ENCODE measurements at regions not wholly inside any gene's neighbourhood (a gene's known extent, or its start where the extent isn't known, plus 50 kb on each side); places are given as distances from the start of the nearest gene placed in this dataset.

DNA sequence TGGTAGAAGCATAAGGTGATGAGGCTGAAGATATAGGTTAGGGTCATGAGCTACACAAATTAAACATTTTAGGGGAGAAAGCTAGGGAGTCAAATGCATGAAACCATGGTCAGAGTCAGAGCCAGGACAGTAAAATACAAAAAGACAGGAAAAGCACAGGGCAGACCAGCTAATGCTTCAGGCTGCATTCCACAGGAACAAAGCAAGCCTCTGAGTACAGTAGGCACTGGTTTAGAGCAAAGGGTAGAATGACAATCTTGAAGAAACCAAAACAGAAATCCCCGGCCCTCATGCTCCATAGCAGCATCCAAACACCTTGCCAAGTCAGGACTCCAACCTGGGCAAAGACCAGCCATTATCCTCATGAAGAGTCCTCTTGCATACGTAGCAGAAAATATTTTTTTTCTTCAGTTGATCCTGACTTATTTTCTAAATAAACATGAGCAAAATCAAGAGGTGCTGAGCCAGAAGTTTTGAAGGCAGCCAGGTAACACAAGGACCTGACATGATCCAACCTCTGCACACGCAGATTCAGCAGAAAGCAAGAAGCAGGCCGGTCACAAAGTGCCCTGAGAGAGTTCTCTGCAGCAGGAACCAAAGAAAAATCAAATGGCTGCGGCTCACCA is 273.1 kb downstream of the TTLL7 start:
- DNase-seq (ENCODE audit: low spot score), result no peak

DNA sequence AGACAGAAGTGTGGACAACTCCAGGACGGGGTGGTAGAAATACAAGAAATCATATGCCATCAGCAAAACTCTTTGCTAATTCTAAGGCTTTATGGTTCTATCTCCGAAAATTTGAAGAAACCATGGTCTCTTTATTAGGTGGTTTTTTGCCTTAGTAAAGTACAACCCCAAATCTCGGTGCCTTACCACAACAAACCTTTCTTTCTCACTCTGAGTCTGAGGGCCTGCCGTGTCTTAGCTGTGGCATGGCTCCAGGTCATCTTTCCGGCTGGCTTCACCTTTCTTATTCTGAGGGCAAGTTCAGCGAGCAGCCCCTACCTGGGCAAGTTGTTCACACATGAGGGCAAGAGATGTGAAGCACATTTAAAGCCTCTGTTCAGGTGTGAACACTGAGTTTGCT is 280.6 kb downstream of the TTLL7 start:
- DNase-seq (ENCODE audit: low spot score), result no peak

DNA sequence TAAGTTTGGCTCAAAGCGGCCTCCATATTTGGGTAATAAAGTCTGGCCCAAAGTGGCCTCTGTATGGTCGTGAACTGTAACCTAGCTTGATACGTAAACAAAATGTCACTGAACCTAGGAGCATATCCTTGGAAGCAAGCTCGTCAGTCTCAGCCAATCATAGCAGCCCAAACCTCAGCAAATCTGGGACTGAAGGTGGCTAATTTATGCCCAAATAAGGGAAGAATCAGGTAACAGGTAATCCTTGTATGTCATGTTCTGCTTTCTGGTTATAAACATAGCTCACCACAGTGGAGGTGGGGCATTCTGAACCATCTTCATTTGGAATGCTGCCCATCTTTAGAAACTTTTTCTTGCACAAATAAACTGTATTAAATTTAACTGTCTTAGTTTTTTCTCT is 281.1 kb downstream of the TTLL7 start:
- no peak for DNase-seq (ENCODE audit: low spot score)

DNA sequence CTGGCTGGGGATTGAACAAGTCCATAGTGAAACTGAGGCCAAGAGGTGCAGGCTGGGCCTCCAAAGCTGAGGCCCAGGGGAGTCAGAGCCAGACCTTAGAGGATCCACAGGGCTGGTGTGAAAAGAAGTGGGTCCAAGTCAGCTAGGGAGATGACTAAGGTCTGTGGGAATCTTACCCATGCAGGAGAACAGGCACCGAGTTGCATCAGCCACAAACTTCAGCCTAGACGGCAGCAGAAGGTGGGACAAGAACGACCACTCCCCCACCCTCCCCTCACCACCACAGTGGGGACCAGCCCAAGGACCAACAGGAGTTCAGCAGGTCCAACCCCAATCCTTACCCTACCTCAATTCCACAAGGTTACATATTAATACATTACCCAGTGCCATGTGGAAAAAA is 282.3 kb downstream of the TTLL7 start:
- no peak for DNase-seq (ENCODE audit: low spot score)

DNA sequence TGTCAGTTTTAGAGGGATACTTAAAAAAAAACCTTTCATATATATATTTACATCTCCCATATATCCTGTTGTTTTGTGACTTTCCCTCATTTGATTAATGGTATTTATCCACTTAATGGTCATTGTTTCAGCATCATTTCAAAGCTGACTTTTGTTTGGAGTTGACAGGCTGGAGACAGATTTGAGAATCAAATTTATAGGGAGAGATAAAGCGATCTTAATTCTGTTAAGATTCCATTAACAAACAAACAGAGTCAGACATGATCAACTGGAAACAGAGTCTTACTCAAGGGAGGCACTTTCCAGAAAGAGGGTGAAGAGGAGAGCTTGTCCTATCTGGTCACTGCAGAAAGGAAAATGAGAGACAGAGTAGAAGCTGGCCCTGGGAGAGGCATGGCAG is 283.4 kb downstream of the TTLL7 start:
- no peak for DNase-seq (ENCODE audit: low spot score)

DNA sequence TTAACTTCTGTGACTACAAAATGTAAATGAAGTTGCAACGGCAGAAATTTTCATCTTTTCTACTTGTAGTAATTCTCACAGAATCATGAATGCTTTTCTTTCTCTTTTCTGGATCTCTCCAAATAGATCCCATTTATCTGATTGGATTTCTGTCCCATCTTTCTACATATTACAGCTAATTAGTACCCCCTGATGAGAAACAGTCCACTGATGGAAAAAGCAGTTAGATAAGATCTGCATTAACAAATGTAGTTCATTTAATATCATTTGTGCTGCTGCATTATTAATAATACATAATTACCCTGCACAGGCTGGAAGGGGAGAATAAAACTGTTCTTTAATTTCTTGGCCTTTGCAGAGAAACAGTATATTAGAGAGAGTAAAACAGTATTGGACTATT is 289.3 kb downstream of the TTLL7 start:
- no peak for DNase-seq (ENCODE audit: low spot score)

DNA sequence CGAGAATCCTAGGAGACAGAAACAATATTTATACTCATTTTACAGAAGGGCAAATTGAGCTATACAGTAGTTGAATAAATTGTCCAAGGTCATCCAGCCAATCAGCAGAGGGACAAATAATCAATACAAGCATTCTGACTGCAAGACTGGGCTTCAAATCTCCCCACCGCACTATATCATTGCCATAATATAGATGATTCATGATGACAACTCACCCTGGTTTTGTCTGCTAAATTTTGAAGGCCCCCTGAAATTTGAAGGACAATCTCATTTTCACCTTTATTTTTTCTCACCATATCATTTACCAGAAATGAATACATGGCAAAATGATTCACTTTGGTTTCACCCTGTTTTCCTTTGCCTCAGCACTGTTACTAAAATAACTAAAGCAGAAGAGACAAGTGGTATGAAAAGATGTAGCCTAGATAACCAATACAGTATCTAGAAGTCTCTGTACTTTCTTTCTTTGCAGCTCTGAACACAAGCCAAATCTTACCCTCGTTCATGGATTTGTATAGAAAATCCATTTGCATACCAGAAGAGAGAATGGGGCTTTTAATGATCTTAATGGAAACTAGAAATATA is 292.5 kb downstream of the TTLL7 start:
- no peak for DNase-seq (ENCODE audit: low spot score)

DNA sequence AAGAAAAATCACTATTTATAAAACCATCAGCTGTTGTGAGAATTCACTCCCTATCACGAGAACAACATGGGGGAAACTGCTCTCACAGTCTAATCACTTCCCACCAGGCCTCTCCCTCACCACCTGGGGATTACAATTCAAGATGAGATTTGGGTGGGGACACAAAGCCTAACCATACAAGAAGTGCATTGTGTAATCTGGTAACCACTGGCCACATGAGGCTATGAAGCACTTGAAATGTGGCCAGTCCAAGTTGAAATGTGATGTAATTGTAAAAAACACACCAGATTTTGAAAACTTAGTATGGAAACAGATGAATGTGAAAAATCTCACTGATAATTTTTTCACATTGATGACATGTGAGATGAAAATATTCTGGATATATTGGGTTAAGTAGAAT is 293.8 kb downstream of the TTLL7 start:
- DNase-seq (ENCODE audit: low spot score), result no peak

DNA sequence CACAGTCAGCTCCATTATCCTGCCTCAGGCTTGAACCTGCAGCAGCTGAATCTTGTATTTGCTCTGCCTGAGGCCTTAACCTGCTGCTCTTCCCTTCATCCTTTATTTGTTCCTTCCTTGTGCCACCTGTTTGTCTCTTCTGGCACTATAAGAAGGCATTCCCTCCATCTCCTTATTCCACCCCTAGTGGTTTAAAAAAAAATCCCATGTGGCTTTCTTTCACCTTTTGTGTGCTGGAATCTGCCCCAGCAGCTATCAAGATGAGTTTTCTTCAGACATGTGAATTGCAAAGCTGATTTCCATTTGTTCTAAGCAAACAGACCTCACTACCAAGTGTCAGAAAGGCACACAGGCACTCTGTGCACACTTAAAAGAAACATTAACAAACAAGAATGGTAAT is 294.6 kb downstream of the TTLL7 start:
- DNase-seq (ENCODE audit: low spot score), result no peak

DNA sequence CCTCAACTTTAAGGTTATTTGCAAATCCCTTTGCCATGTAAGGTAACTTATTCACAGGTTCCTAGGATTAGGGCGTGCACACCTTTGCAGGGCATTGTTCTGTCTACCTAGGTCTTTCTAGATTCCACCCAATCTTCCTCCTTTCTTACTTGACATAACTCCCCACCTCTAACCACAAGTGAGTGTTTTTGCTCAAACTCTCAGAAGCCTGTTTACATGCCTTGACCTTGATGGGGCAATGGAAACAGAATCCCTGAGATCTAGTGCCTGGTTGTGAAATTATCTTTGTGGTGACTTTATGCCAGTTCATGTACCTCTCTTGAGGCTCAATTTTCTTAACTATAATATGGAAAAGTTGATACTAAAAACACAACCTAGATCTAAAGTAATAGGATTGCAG is 296.6 kb downstream of the TTLL7 start:
- no peak for DNase-seq (ENCODE audit: low spot score)

DNA sequence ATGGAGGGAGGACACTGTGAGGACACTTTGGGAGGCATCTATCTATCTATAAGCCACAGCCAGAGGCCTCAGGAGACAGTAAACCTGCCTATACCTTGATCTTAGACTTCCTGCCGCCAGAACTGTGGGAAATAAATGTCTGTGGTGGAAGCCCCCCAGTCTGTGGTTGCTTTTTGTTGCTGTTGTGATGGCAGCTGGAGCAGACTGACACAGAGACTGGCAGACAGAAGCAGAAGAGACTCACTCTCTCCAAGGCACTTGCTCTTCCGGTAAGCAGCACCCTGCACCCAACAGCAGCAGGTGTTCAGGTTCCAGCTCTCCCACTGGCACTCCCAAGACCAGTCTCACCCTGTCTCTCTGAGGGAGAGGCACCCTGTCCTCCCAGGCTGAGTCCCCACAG is 297.6 kb downstream of the TTLL7 start:
- no peak for DNase-seq (ENCODE audit: low spot score)

DNA sequence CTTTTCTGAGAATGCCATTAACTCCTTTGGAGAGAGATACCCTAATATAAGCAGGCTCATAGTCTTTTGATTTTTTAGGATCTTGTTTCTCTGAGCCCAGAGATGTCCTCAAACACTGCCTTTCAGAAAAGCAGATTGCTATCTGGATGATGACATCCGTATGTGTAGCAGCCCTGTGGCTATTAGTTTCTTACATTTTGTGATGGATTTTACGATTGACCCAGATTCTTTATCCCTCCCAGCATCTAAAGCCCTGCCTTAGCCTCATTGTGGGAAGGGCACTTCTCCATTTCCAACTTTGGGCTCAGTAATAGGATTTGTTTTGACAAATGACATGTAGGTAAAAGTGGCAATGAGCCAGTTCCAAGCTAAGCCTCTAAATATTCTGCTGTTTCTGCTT is 300.3 kb downstream of the TTLL7 start:
- DNase-seq (ENCODE audit: low spot score), result no peak

DNA sequence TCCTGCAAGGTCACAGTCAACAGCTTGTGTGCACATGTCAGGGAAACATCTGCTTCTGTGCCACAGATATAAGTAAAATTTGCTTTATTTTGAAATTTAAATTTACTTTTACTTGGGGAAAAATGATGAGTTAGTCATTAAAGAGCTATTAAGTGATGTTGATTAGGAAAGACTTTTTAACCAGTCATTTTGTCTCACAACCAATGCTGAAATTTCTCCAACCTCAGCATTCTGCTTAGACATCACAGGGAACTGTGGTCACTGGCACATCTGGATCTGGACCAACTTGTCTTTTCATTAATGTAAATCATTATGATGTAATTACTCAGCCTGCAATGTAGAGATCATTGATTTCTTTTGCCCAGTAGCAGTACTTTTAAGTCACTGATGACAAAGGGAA is 301.0 kb downstream of the TTLL7 start:
- no peak for DNase-seq (ENCODE audit: low spot score)

DNA sequence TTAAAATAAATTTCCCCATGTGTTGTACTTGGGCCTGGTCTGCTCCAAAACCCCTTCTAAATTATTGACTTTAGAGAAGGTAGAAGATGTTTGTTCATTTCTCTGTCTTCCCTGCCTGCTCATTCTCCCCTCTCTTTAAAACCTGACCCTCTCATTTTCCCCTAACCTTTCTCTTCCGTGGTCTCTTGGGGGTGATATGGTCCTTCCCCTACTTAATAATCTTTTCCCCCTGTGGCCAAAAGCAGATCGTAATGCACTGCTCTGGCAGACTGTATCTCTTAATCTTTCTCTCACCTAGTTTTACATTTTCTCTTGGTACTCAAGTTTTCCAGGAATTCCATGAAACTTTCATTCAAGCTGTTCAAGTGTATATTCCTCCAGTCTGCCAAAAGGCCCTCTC is 301.7 kb downstream of the TTLL7 start:
- DNase-seq (ENCODE audit: low spot score), result no peak

DNA sequence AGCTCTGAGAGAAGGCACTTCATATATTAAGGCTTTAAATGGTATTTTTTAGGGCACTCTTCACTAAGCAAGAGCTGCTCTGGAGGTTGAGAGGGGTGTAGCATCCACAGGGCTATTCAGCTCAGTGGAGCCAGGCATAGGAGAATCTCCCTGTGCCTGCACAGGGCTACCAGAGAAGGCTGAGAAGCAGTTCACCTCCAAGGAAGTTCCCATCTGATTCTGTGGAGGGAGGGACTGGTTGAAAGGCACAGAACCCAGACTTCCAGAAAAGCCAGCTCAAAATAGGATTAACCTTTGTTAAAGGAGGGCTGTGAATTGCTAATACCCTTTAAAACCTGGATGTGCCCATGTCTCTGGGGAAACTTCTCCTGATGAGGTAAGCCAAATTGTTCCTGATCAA is 304.5 kb downstream of the TTLL7 start:
- no peak for DNase-seq (ENCODE audit: low spot score)

DNA sequence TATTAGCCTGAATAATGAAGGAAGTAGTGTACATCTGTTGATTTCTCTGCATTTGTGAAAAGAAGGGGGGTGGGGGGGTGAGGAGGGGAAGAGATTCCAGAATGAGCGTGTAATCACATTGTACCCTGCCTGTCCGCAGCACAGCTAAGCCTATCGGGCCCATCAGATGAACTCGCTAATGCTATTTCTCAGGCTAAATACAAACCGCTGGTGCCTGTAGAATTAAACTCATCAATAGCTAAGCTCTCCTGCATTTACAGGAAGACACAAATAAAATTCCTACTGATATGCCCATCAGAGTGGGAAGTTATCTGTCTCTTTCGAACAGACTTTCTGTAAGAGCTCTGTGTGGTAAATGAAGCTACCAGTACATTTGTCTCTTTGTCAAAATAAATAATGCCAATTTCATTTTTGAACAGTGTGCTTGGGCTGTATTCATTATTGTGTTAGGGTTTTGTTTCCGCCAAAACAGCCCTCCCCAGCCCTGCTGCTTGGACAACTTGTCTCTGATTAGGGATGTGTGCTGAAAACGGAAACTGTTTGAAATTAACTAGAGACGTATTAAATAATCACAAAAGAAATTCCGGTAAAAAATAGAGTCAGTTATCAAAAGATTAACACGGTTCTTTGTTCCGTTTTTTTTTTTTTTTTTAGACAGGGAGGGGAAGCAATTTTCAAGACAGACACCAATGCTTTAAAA is 305.4 kb downstream of the TTLL7 start:
- DNase-seq (ENCODE audit: low spot score), result no peak

DNA sequence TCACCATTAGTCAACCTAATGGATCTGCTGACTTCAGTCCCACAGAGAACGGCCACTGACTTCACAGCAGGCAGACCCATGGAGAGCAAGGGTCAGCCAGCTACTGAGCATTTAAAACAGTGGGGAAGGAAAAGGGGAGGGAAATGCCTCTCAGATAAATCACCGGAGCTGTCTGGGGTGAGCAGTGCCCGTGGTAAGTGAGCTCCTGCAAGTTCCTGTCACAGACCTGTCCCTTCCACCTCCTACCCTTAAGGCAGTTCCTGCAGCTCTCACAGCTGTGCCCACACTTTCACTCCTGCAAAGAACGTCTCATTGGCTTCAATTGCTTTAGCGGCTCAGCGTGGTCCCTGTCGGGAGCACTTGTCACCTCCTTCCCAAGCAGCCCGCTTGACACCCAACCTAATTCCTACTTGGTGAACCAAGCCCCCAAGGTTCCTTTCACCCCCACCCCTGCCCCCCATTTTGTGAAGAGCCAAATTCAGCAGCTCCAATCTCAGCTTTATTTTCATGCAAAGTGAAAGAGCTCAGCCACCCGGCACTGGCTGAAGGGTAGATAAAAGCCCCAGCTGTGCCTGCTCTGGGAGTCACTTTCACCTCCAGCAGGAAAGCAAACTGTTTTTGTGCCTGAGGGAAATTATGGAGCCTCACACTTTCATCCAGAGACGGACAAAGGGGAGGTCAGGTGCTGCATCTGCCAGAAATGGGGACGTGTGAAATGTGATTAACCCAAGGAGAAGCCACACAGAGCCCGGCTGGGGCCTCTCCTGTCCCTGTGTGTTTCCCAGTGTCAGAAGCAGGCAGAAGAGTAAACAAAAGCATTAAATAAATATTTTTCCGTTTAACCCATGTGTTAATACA is 306.2 kb downstream of the TTLL7 start:
- no peak for DNase-seq (ENCODE audit: low spot score)

DNA sequence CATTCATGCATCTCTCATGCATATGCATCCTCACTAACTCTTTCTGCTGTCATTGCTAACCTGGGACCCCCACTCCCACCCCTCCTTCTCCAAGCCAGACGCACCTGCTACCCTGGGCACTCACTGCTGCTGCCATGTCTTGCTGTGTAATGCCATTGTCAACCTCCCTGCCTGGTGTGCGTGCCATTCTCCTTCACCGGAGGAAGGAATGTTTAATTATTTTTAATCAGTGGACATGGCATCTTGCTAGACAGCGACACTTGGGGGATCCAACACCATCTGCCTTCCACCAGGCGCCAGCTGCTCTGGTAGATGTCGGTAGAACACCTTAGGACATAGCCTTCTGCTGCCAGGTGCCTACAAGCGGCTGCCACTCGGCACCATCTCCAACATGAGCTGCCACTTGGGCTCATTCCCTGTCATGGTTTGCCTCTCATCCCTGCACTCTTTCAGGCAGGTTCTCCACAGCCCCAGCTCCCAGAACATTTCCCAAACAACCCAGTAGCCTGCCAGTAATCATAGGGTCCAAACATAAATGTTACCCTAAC is 306.9 kb downstream of the TTLL7 start:
- DNase-seq (ENCODE audit: low spot score), result no peak

DNA sequence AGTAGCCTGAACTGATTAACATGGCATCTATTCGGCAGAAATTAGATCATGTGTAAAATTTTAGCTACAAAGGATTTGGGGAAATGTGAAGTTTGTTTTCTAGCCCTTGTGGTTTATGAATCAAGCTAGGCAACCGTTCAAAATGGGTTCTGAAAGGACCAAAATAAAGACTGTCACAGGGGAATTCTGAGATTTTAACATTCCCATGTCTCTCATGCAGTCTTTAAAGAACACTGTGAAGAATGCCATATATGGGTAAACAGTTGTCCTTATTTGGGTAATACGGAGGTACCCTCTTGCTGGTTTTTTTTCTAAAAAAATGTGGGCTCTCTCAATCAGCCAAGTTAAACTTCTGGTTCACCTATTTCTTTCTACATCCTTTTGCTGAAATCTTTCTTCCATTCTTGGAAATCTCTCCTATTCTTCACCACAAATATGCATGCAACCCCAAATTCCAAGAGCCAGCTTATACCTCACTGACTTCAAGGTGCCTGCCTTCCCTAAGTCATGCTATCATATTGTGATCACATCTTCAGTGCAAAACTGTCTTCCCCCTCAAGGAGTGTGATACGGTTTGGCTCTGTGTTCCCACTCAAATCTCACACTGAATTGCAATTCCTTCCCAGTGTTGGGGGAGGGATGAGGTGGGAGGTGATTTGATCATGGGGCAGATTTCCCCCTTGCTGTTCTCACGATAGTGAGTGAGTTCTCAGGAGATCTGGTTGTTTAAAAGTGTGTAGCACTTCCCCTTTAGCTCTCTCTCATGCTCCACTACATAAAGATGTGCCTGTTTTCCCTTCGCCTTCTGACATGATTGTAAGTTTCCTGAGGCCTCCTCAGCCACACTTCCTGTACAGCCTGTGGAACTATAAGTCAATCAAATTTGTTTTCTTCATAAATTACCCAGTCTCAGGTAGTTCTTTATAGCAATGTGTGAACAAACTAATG is 308.7 kb downstream of the TTLL7 start:
- DNase-seq (ENCODE audit: low spot score), result no peak

DNA sequence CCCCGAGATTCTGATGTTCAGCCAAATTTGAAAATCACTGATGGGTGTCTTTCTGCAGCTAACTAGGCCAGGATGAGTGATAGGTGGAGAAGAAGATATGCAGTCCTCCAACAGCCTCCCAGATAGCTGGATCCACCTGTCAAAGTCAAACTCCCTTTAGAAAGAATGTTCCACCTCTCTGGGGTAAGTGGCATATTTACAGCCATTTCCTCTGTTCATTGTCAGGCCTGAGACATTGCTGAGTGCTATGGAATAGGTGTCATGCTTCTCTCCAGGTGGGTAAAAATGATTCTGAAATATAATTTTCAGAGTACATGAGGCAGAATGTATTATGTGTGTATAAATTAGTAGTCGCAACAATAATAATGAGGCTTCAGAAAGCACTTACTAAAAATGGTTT is 316.8 kb downstream of the TTLL7 start:
- no peak for DNase-seq (ENCODE audit: low spot score)

DNA sequence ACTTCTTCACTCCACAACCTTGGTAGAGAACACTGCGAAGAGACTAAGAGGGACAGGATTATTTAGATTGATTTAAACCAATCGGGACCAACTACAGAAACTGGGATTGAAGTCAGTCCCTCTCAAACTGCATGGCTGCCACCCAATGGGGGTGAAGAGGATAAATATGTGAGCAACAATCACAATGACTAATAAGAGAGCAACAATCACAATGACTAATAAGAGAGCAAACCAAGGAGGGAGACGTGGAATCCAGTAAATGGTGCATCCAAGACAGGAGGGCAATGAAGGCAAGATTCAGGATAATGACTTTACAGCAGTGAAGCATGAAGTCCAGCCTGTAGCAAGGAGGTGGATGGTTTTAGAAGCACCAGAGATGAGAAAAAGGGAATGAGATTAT is 322.8 kb downstream of the TTLL7 start:
- no peak for DNase-seq (ENCODE audit: low spot score)

DNA sequence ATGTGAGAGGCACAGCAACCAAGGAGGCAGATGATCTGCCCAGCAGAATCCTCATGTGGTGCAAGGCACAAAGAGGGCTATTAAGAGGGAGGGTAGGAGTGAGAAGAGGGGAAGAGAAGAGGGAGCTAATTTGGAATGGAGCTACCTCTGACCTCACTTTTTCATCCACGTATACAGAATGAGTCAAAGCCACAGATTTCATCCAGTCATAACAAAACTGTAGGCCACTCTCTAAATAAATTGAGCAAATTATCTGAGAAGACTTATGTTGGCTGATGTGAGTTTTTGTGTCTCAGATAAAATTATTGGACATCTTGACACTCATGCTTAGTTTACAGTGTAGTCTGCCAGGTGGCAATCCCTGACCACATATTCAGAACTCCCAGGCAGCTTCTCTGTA is 325.6 kb downstream of the TTLL7 start:
- DNase-seq (ENCODE audit: low spot score), result no peak

All from NAMALWA (cell line).